Keratinocyte (primary cell): ENCODE measurements at regions not wholly inside any gene's neighbourhood (a gene's known extent, or its start where the extent isn't known, plus 50 kb on each side); places are given as distances from the start of the nearest gene placed in this dataset.

Experiments
- EZH2 ChIP-seq: IDR thresholded peaks from one replicate; pipeline ENCODE4 v1.6.1; 2012; ENCODE audit warnings: inconsistent platforms, mild to moderate bottlenecking, low read length, moderate library complexity
- TF ChIP-seq, protein P1 (sequence below), 3 experiments: IDR thresholded peaks in 1 of 3; conservative IDR thresholded peaks in 1 of 3; optimal IDR thresholded peaks in 1 of 3; 2 replicates in 2 of 3; 3 replicates in 1 of 3; pipeline versions ENCODE3 to v1.5.1; 2011; ENCODE audit warnings: low read length in 3 of 3, mild to moderate bottlenecking in 3 of 3, moderate library complexity in 2 of 3, control low read depth in 1 of 3, inconsistent platforms in 1 of 3; ENCODE audit not compliant: insufficient read depth in 2 of 3; ENCODE audit errors: extremely low read depth in 1 of 3

DNA sequence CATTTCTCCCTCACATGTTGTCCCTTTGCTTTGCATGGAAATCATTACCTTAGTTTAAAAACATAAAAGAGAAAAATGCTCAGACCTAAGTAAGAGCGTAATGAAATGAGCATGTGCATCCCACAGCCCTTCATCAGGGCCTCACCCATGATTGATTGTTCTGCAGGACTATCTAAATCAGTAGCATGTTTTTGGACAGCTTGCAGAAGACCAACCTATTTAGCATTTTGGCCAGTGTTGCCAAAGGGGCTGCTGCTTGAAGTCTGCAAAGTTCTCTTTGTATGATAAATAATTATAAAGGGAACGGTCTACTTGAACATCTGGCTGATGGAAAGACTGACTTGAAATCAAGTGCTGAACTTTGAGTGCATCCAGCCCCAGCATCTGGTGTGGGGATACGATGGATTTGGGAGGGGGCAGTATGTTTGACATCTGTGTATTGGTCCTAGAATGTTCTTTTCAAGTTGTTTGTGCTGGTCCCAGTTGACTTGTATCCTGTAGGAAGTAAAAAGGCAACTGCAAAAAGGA is 76.1 kb upstream of the LIMCH1 start:
- TF ChIP-seq, protein P1, sequence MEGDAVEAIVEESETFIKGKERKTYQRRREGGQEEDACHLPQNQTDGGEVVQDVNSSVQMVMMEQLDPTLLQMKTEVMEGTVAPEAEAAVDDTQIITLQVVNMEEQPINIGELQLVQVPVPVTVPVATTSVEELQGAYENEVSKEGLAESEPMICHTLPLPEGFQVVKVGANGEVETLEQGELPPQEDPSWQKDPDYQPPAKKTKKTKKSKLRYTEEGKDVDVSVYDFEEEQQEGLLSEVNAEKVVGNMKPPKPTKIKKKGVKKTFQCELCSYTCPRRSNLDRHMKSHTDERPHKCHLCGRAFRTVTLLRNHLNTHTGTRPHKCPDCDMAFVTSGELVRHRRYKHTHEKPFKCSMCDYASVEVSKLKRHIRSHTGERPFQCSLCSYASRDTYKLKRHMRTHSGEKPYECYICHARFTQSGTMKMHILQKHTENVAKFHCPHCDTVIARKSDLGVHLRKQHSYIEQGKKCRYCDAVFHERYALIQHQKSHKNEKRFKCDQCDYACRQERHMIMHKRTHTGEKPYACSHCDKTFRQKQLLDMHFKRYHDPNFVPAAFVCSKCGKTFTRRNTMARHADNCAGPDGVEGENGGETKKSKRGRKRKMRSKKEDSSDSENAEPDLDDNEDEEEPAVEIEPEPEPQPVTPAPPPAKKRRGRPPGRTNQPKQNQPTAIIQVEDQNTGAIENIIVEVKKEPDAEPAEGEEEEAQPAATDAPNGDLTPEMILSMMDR (optimal IDR thresholded peaks at IDR 0.05 in 1 of 3, IDR thresholded peaks at IDR 0.05 in 1 of 3, conservative IDR thresholded peaks at IDR 0.05 in 1 of 3; ENCODE audit: extremely low read depth in 1 of 3, insufficient read depth in 2 of 3, low read length in 3 of 3), result no peak
- TF ChIP-seq EZH2, result no peak
